KOPT-K1 (cell line): ENCODE measurements at regions not wholly inside any gene's neighbourhood (a gene's known extent, or its start where the extent isn't known, plus 50 kb on each side); places are given as distances from the start of the nearest gene placed in this dataset.

ENCODE experiments used
- H3K27ac ChIP-seq: fragments of 200-600 bp; sonication (generic); 2 replicates; pipeline ENCODE4 v1.5.1; 2016; ENCODE audit warnings: antibody characterized with exemption, mild to moderate bottlenecking, low read depth, low read length; ENCODE audit not compliant: poor library complexity, severe bottlenecking
- H3K36me3 ChIP-seq: fragments of 200-600 bp; sonication (generic); 2 replicates; pipeline ENCODE4 v1.5.1; 2017; ENCODE audit warnings: antibody characterized with exemption, mild to moderate bottlenecking, low read length, moderate library complexity; ENCODE audit not compliant: insufficient read depth
- H3K9me3 ChIP-seq: fragments of 200-600 bp; sonication (generic); 2 replicates; pipeline ENCODE4 v1.5.1; 2017; ENCODE audit warnings: antibody characterized with exemption, low read length, mild to moderate bottlenecking; ENCODE audit not compliant: insufficient read depth, poor library complexity, severe bottlenecking

DNA sequence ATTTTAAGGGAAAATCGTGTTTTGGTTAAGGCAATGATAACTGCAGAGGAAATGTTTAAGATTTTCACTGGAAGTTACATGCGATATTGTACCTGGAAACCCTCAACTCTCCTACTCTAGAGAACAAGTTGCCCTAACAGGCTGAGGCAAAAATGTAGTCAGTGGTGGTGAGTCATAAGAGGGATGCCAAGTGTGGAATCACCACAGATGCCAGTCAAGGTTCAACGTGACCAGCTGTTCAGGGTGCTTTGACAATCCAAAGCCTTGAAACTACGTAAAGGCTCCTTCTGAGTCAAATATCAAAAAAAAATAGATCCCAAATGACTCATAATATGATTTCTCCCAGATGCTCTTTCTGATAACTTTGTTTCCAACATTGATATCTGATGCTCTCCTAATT is 77.9 kb upstream of the AFF2 start:
- Histone ChIP-seq H3K36me3 (no peaks in the 10 kb centered on the region), H3K9me3 (no peaks in the 10 kb centered on the region), H3K27ac (no peak overlapping the region)

DNA sequence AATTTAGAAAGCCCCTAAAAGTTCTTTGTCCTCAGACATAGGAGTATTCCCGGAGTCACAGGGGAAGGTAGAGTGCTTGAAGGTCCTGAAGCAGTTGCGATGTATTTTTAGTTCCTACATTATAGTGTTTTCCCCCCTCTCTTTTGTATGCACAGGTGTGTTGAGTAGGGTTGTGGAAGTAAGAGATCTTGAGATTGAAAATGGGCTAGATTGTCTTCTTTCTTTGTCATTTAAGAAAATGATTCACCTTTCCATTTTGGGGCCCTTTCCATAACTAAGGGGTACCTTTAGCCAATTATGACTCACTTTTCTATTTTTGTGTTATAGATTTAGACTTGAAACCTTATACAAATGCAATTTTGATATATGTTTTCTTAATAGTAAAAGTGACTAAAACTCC is 75.8 kb upstream of the AFF2 start:
- Histone ChIP-seq H3K9me3 (no peaks in the 10 kb centered on the region), H3K36me3 (no peaks in the 10 kb centered on the region), H3K27ac (no peak overlapping the region)

DNA sequence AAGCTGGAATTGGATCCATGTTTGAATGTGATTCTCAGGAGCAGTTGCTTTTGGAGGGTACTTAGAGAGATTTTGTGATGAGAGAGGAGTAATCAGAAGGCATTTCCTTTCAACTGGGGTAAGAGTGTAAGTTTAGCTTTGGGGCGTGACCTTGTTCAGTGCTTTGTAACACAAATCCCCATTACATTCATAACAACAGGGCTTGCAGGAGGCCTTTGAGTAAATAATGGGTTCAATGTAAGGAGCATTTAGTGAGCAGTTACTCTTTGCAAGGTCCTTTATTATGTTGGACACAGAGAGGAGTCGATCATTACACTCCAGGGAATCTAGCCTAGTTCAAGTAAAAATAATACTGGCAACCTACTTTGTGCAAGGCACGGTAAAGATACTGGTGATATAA is 74.0 kb upstream of the AFF2 start:
- Histone ChIP-seq H3K9me3 (no peaks in the 10 kb centered on the region), H3K27ac (no peak overlapping the region), H3K36me3 (no peaks in the 10 kb centered on the region)

GRCh38 chrX:148441387-148441786 is 59.0 kb upstream of the AFF2 start:
- Histone ChIP-seq H3K27ac (no peak overlapping the region), H3K36me3 (no peaks in the 10 kb centered on the region)

DNA sequence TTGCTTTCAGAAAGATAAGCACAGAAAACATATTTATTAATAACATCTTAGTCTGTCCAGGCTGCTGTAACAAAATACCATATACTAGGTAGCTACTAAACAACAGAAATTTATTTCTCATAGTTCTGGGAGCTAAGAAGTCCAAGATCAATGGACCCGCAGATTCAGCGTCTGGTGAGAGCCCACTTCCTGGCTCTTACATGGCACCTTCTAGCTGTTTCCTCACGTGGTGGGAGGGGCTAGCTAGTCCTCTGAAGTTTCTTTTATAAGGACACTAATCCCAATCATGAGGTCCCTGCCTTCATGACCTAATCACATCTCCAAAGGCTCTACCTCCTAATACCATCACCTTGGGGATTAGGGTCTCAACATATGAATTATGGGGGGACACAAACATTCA is 57.2 kb upstream of the AFF2 start:
- Histone ChIP-seq H3K27ac (no peak overlapping the region), H3K9me3 (no peaks in the 10 kb centered on the region), H3K36me3 (no peaks in the 10 kb centered on the region)

More at GRCh38 chrX:148441387-148441786, 59.0 kb upstream of the AFF2 start:
- no peaks in the 10 kb centered on the region for H3K9me3 ChIP-seq

- Histone ChIP-seq H3K36me3 (no peaks in the 10 kb centered on the region), H3K9me3 (no peaks in the 10 kb centered on the region), H3K27ac (no peak overlapping the region)
Observed at GRCh38 chrX:148448686-148449085, 51.7 kb upstream of the AFF2 start.
